Left ventricle myocardium superior (tissue), 1 donor: ENCODE measurements at regions not wholly inside any gene's neighbourhood (a gene's known extent, or its start where the extent isn't known, plus 50 kb on each side); places are given as distances from the start of the nearest gene placed in this dataset.
"Not testable (repeated sequence)": the region's sequence is repeated elsewhere in the genome, so short reads cannot be mapped to it uniquely, and the experiment has no call there.

Experiments used
- ATAC-seq: fragments of 200-7000 bp; cut with Tn5 transposase; one replicate; pipeline ENCODE4 v1.9.1; 2020; ENCODE audit warnings: mild to moderate bottlenecking, moderate library complexity
- DNase-seq: peaks from one replicate; pipeline ENCODE4 v3.0.0-alpha.2; 2020
- intact Hi-C: fragments of 100-400 bp; cut with micrococcal nuclease; formaldehyde crosslinking; loops from one replicate; pipeline ENCODE4 v1.11.0; 2022
- donor health status: DM: no; HTN: yes; CAD: no; lungs with severe emphysema.

- intact Hi-C loops: no loop called here
- no peak for ATAC-seq
- DNase-seq: no peak
These were observed 716.2 kb upstream of the VRK2 start for GRCh38 chr2:57330447-57330846.

- DNase-seq (no peak), ATAC-seq (no peak)
- intact Hi-C loops: no loop called here
These were observed 713.4 kb upstream of the VRK2 start for GRCh38 chr2:57333221-57333620.

GRCh38 chr2:57343391-57344006, 703.1 kb upstream of the VRK2 start:
- ATAC-seq (no peak), DNase-seq (no peak)
- intact Hi-C loops: no loop called here

GRCh38 chr2:57368190-57368589, 678.4 kb upstream of the VRK2 start:
- no peak for ATAC-seq
- intact Hi-C loops: no loop called here

GRCh38 chr2:57370882-57371585, 675.6 kb upstream of the VRK2 start:
- intact Hi-C loops: no loop called here
- ATAC-seq: peak; percentile 74
- DNase-seq: no peak

More at GRCh38 chr2:57368190-57368589, 678.4 kb upstream of the VRK2 start:
- DNase-seq: no peak

GRCh38 chr2:57372237-57372984, 674.2 kb upstream of the VRK2 start:
- ATAC-seq: no peak
- no peak for DNase-seq
- intact Hi-C loops: no loop called here

GRCh38 chr2:57373530-57373929, 673.1 kb upstream of the VRK2 start:
- DNase-seq (no peak), ATAC-seq (no peak)
- intact Hi-C loops: no loop called here

- ATAC-seq: no peak
- DNase-seq: no peak
- intact Hi-C loops: no loop called here
These were observed 669.6 kb upstream of the VRK2 start for GRCh38 chr2:57376985-57377384.

- DNase-seq (no peak), ATAC-seq (no peak)
- intact Hi-C loops: no loop called here
These were observed 660.3 kb upstream of the VRK2 start for GRCh38 chr2:57386305-57386704.

- intact Hi-C loops: no loop called here
- DNase-seq (no peak), ATAC-seq (no peak)
These were observed 650.1 kb upstream of the VRK2 start for GRCh38 chr2:57396355-57397098.

- intact Hi-C loops: no loop called here
- ATAC-seq: no peak
- no peak for DNase-seq
These were observed 648.9 kb upstream of the VRK2 start for GRCh38 chr2:57397550-57398360.

- intact Hi-C loops: no loop called here
- DNase-seq: no peak
- ATAC-seq: no peak
These were observed 647.5 kb upstream of the VRK2 start for GRCh38 chr2:57399057-57399456.

- no peak for DNase-seq
- ATAC-seq: no peak
- intact Hi-C loops: no loop called here
These were observed 644.5 kb upstream of the VRK2 start for GRCh38 chr2:57402096-57402495.

GRCh38 chr2:57402755-57403154, 643.9 kb upstream of the VRK2 start:
- DNase-seq: no peak
- ATAC-seq: no peak
- intact Hi-C loops: no loop called here

- ATAC-seq (no peak), DNase-seq (no peak)
- intact Hi-C loops: no loop called here
These were observed 638.8 kb upstream of the VRK2 start for GRCh38 chr2:57407772-57408201.

GRCh38 chr2:57408587-57408986, 638.0 kb upstream of the VRK2 start:
- DNase-seq (no peak), ATAC-seq (no peak)
- intact Hi-C loops: no loop called here

- no peak for ATAC-seq
- intact Hi-C loops: no loop called here
- DNase-seq: no peak
These were observed 629.6 kb upstream of the VRK2 start for GRCh38 chr2:57417007-57417406.

- intact Hi-C loops, DNase-seq, ATAC-seq: not testable (repeated sequence)
These were observed 627.7 kb upstream of the VRK2 start for GRCh38 chr2:57418859-57419346.

GRCh38 chr2:57429831-57430230, 616.8 kb upstream of the VRK2 start:
- no peak for DNase-seq
- ATAC-seq: no peak
- intact Hi-C loops: no loop called here
